ENCODE measurements at regions not wholly inside any gene's neighbourhood (a gene's known extent, or its start where the extent isn't known, plus 50 kb on each side); places are given as distances from the start of the nearest gene placed in this dataset.

DNA sequence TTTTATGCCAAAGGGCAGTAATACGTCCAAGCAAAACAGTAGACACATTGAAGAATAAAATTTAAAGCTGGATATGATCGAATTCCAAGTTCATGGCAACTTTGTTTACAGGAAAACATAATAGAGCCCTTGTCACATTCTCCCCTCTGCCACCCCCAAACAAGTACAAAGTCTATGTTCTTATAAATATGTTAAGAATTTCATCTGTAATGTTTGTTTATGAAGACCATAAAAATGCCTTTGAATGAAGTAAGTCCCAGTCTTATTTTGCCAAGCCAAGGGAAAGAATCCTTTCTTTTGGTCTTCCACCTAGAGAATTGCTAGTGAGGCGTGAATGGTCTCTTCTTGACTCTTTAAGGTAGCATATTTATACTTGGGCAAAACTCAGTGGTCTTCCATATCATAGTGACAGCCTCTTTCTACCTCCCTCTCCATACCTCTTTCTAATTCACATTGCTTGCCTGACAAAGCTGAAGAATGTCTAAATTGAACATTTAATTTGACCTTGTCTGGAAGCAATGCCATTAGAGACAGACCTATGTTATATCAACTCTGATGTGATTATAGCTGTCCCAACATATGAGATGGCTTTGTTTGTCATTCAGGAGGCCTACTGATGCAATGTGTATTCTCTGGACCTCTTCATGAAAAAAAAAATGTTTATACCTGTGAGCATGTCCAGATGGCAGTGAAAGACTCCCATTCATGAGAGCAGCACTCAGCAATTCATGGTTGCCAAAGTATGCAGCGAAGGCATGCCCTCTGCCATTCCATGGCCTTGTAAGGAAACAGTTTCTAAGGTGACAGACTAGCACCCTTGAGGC is 70.6 kb upstream of the CCN2 start:
- TF ChIP-seq POLR2A (IDR thresholded peaks at IDR 0.05; ENCODE audit: low read length) (no peak), GATA1 (IDR thresholded peaks at IDR 0.05; ENCODE audit: low read depth, low read length) (no peak)

Measured in erythroblast (primary cell).